ENCODE measurements at regions not wholly inside any gene's neighbourhood (a gene's known extent, or its start where the extent isn't known, plus 50 kb on each side); places are given as distances from the start of the nearest gene placed in this dataset.

GRCh38 chr3:13700889-13701288 lies 152.0 kb downstream of the FBLN2 start:
- in situ Hi-C loops (cut with HindIII; ENCODE audit: low pct_unique_long_range_greater_than_20kb, low sequenced_read_pairs): no loop called here
- no peak for TF ChIP-seq JUND (IDR thresholded peaks at IDR 0.05; ENCODE audit: low read depth)
- DNase-seq (ENCODE audit: low read depth in 1 of 2, low spot score in 1 of 2): no peak

GRCh38 chr3:13700362-13700761 lies 151.4 kb downstream of the FBLN2 start:
- in situ Hi-C loops (cut with HindIII; ENCODE audit: low pct_unique_long_range_greater_than_20kb, low sequenced_read_pairs): no loop called here
- DNase-seq (ENCODE audit: low read depth in 1 of 2, low spot score in 1 of 2): no peak
- TF ChIP-seq JUND (IDR thresholded peaks at IDR 0.05; ENCODE audit: low read depth): no peak

GRCh38 chr3:13696699-13697098 lies 147.8 kb downstream of the FBLN2 start:
- in situ Hi-C loops (cut with HindIII; ENCODE audit: low pct_unique_long_range_greater_than_20kb, low sequenced_read_pairs): no loop called here
- DNase-seq (ENCODE audit: low read depth in 1 of 2, low spot score in 1 of 2): no peak
- no peak for TF ChIP-seq JUND (IDR thresholded peaks at IDR 0.05; ENCODE audit: low read depth)

- no peak for TF ChIP-seq JUND (IDR thresholded peaks at IDR 0.05; ENCODE audit: low read depth)
- no peak for DNase-seq (ENCODE audit: low read depth in 1 of 2, low spot score in 1 of 2)
- in situ Hi-C loops (cut with HindIII; ENCODE audit: low pct_unique_long_range_greater_than_20kb, low sequenced_read_pairs): no loop called here
Measured at GRCh38 chr3:13693441-13693840, 144.5 kb downstream of the FBLN2 start.

GRCh38 chr3:13690636-13691035 lies 141.7 kb downstream of the FBLN2 start:
- in situ Hi-C loops (cut with HindIII; ENCODE audit: low pct_unique_long_range_greater_than_20kb, low sequenced_read_pairs): no loop called here
- TF ChIP-seq JUND (IDR thresholded peaks at IDR 0.05; ENCODE audit: low read depth): no peak
- no peak for DNase-seq (ENCODE audit: low read depth in 1 of 2, low spot score in 1 of 2)

- in situ Hi-C loops (cut with HindIII; ENCODE audit: low pct_unique_long_range_greater_than_20kb, low sequenced_read_pairs): no loop called here
- DNase-seq (ENCODE audit: low read depth in 1 of 2, low spot score in 1 of 2): no peak
- TF ChIP-seq JUND (IDR thresholded peaks at IDR 0.05; ENCODE audit: low read depth): no peak
Measured at GRCh38 chr3:13689373-13690260, 140.7 kb downstream of the FBLN2 start.

GRCh38 chr3:13688824-13689223 lies 139.9 kb downstream of the FBLN2 start:
- TF ChIP-seq JUND (IDR thresholded peaks at IDR 0.05; ENCODE audit: low read depth): no peak
- DNase-seq (ENCODE audit: low read depth in 1 of 2, low spot score in 1 of 2): no peak
- in situ Hi-C loops (cut with HindIII; ENCODE audit: low pct_unique_long_range_greater_than_20kb, low sequenced_read_pairs): no loop called here

GRCh38 chr3:13688034-13688433 lies 139.1 kb downstream of the FBLN2 start:
- no peak for DNase-seq (ENCODE audit: low read depth in 1 of 2, low spot score in 1 of 2)
- no peak for TF ChIP-seq JUND (IDR thresholded peaks at IDR 0.05; ENCODE audit: low read depth)
- in situ Hi-C loops (cut with HindIII; ENCODE audit: low pct_unique_long_range_greater_than_20kb, low sequenced_read_pairs): no loop called here

All from T47D (cell line).